ENCODE measurements at regions not wholly inside any gene's neighbourhood (a gene's known extent, or its start where the extent isn't known, plus 50 kb on each side); places are given as distances from the start of the nearest gene placed in this dataset. TPM values are rescaled to one million over a fixed set of nuclear protein-coding genes. Genes with fewer than 3 reads are reported as not detected.

DNA sequence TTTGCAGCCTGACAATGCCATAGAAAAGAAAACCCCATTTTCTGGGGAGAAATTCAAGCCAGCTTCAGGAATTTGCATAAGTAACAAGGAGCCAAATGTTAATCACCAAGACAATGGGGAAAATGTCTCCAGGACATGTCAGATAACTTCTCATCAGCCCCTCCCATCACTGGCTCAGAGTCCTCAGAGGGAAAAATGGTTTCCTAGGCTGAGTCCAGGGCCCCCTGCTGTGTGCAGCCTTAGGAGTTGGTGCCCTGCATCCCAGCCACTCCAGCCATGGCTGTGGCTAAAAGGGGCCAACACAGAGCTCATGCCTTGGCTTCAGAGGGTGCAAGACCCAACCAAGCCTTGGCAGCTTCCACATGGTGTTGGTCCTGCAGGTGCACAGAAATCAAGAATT is 63.7 kb upstream of the FANCL start:
- DNase-seq (ENCODE audit: low read depth), result no peak
- ChIA-PET POLR2A (no interaction called here), CTCF (no interaction called here)
- no peaks in the 10 kb centered on the region for H3K36me3 ChIP-seq (ENCODE audit: control insufficient read depth, insufficient read depth, low read length)
- TF ChIP-seq, protein P1, sequence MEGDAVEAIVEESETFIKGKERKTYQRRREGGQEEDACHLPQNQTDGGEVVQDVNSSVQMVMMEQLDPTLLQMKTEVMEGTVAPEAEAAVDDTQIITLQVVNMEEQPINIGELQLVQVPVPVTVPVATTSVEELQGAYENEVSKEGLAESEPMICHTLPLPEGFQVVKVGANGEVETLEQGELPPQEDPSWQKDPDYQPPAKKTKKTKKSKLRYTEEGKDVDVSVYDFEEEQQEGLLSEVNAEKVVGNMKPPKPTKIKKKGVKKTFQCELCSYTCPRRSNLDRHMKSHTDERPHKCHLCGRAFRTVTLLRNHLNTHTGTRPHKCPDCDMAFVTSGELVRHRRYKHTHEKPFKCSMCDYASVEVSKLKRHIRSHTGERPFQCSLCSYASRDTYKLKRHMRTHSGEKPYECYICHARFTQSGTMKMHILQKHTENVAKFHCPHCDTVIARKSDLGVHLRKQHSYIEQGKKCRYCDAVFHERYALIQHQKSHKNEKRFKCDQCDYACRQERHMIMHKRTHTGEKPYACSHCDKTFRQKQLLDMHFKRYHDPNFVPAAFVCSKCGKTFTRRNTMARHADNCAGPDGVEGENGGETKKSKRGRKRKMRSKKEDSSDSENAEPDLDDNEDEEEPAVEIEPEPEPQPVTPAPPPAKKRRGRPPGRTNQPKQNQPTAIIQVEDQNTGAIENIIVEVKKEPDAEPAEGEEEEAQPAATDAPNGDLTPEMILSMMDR (IDR thresholded peaks at IDR 0.05; ENCODE audit: insufficient read depth, low read depth, low read length), result no peak
- H3K4me3 ChIP-seq (ENCODE audit: low read depth, low read length), result no peak overlapping the region
- no peaks in the 10 kb centered on the region for H3K27me3 ChIP-seq (ENCODE audit: control insufficient read depth, insufficient read depth, low read length)

DNA sequence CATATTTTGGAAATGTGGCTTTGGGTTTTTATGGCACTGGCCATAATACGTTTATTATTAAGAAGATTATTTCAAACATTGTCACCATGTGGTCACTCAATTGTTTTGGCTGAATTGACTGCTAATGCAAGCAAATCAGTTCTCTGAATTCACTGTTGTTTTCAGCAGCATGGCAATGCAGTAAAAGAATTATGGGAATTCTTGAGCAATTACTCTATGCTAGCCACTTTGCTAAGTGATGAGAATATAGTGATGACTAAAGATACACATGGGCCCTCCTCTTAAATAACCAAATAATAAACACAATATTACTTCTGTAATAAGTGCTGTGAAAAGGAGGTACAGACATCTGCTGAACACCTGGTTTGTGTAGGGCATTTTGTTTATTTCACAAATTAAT is 58.0 kb upstream of the FANCL start:
- ChIA-PET CTCF (interaction anchor here (1.0 kb wide), 1 partner anchor 37 kb away, joined by 3 read pairs; no protein-coding TSS in a partner anchor), POLR2A (no interaction called here)
- TF ChIP-seq, protein P1 (IDR thresholded peaks at IDR 0.05; ENCODE audit: insufficient read depth, low read depth, low read length), result no peak
- H3K4me3 ChIP-seq (ENCODE audit: low read depth, low read length), result no peak overlapping the region
- H3K36me3 ChIP-seq (ENCODE audit: control insufficient read depth, insufficient read depth, low read length), result no peaks in the 10 kb centered on the region
- H3K27me3 ChIP-seq (ENCODE audit: control insufficient read depth, insufficient read depth, low read length), result no peaks in the 10 kb centered on the region
- no peak for DNase-seq (ENCODE audit: low read depth)

DNA sequence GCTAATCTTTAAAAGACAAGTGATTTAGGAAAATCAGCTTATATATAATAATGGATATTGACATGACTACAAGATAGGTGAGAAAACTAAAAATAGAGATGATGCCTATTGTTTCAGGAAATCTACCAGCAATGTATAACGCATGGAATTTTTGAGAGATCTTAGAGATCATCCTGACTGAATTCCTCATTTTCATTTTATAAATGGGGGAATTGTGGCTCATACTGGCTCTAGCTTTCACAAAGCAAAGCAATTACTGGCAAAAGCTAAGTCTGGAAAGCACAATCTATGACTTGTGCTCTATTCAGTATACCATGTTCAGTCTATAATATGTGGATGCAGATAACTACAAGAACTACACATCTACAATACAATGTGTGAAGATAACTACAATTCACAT is 51.9 kb upstream of the FANCL start:
- no peak overlapping the region for H3K4me3 ChIP-seq (ENCODE audit: low read depth, low read length)
- no peak for DNase-seq (ENCODE audit: low read depth)
- POLR2A ChIA-PET, result no interaction called here

DNA sequence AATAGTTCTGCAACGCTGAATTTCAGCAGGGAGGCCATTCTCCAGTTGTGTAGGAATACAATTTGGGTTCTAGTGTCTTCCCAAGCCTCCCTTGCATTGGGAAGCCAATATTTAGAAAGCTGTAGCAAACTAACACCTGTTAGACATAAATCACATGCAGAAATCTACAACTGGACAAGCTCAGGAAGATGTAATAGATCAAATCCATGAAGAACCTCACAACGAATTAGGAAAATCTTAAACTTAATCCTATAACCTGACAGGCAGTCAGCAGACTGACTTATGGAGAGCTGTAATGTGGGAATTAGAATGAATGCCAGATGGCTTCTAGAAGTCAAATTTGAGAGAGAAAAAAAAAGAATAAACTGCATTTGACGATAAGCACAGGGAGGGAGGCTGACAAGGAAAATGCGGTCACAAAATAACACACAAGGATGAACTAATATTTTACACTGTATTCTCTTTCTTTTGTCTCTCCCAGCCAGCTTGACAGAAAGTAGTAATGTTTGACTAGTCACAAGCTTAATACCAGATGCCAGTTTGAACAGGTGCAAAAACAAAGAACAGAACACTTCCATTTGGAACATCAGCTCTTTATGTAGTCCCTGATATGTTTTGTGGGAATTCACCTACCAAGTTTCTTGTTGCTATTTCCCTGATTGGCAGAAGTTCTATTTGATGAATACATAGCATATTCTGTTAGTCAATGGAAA is 50.8 kb upstream of the FANCL start:
- no peaks in the 10 kb centered on the region for H3K27me3 ChIP-seq (ENCODE audit: control insufficient read depth, insufficient read depth, low read length)
- no peak for DNase-seq (ENCODE audit: low read depth)
- H3K4me3 ChIP-seq (ENCODE audit: low read depth, low read length), result no peak overlapping the region
- no peaks in the 10 kb centered on the region for H3K36me3 ChIP-seq (ENCODE audit: control insufficient read depth, insufficient read depth, low read length)
- ChIA-PET CTCF (no interaction called here), POLR2A (no interaction called here)
- TF ChIP-seq, protein P1 (IDR thresholded peaks at IDR 0.05; ENCODE audit: insufficient read depth, low read depth, low read length), result no peak

More for the DNA sequence above, 51.9 kb upstream of the FANCL start:
- TF ChIP-seq, protein P1 (IDR thresholded peaks at IDR 0.05; ENCODE audit: insufficient read depth, low read depth, low read length), result no peak
- CTCF ChIA-PET, result no interaction called here
- Histone ChIP-seq H3K36me3 (ENCODE audit: control insufficient read depth, insufficient read depth, low read length) (no peaks in the 10 kb centered on the region), H3K27me3 (ENCODE audit: control insufficient read depth, insufficient read depth, low read length) (no peaks in the 10 kb centered on the region)

Small RNA genes lying in the stretch of these regions (small RNA-seq; reads per million reads assigned to genes)
- gene AC007179.3 (ENCODE audit: insufficient read length, low read depth, low replicate concordance) (not detected), gene MIR4432 (ENCODE audit: insufficient read length, low read depth, low replicate concordance) (not detected), gene RNA5SP94 (ENCODE audit: insufficient read length, low read depth, low replicate concordance) (not detected), gene RNU1-32P (ENCODE audit: insufficient read length, low read depth, low replicate concordance) (not detected), gene RNU6-508P (ENCODE audit: insufficient read length, low read depth, low replicate concordance) (not detected)
